ENCODE measurements at regions not wholly inside any gene's neighbourhood (a gene's known extent, or its start where the extent isn't known, plus 50 kb on each side); places are given as distances from the start of the nearest gene placed in this dataset.

- Histone ChIP-seq H3K27me3 (ENCODE audit: insufficient read depth, low read length) (no peaks in the 10 kb centered on the region), H2AFZ (ENCODE audit: low read depth, low read length) (no peak overlapping the region), H3K9me3 (ENCODE audit: low read length) (no peaks in the 10 kb centered on the region), H3K4me3 (ENCODE audit: low read length) (no peak overlapping the region), H3K4me1 (ENCODE audit: insufficient read depth, low read length) (no peaks in the 10 kb centered on the region), H3K36me3 (ENCODE audit: insufficient read depth, low read length) (no peaks in the 10 kb centered on the region)
Observed at GRCh38 chr11:97237151-97237550, 847.3 kb downstream of the JRKL start.

- Histone ChIP-seq H3K4me1 (ENCODE audit: insufficient read depth, low read length) (no peaks in the 10 kb centered on the region), H3K36me3 (ENCODE audit: insufficient read depth, low read length) (no peaks in the 10 kb centered on the region), H3K9me3 (ENCODE audit: low read length) (no peaks in the 10 kb centered on the region), H2AFZ (ENCODE audit: low read depth, low read length) (no peak overlapping the region), H3K4me3 (ENCODE audit: low read length) (no peak overlapping the region), H3K27me3 (ENCODE audit: insufficient read depth, low read length) (no peaks in the 10 kb centered on the region)
Observed at GRCh38 chr11:97247601-97248000, 857.8 kb downstream of the JRKL start.

GRCh38 chr11:97254790-97255189 lies 865.0 kb downstream of the JRKL start:
- no peaks in the 10 kb centered on the region for H3K27me3 ChIP-seq (ENCODE audit: insufficient read depth, low read length)
- H3K36me3 ChIP-seq (ENCODE audit: insufficient read depth, low read length) = no peaks in the 10 kb centered on the region
- H2AFZ ChIP-seq (ENCODE audit: low read depth, low read length) = no peak overlapping the region
- no peaks in the 10 kb centered on the region for H3K4me1 ChIP-seq (ENCODE audit: insufficient read depth, low read length)
- H3K4me3 ChIP-seq (ENCODE audit: low read length) = no peak overlapping the region
- H3K9me3 ChIP-seq (ENCODE audit: low read length) = no peaks in the 10 kb centered on the region

- Histone ChIP-seq H3K4me3 (ENCODE audit: low read length) (no peak overlapping the region), H2AFZ (ENCODE audit: low read depth, low read length) (no peak overlapping the region), H3K36me3 (ENCODE audit: insufficient read depth, low read length) (no peaks in the 10 kb centered on the region), H3K9me3 (ENCODE audit: low read length) (no peaks in the 10 kb centered on the region), H3K27me3 (ENCODE audit: insufficient read depth, low read length) (no peaks in the 10 kb centered on the region), H3K4me1 (ENCODE audit: insufficient read depth, low read length) (no peaks in the 10 kb centered on the region)
Observed at GRCh38 chr11:97259434-97259833, 869.6 kb downstream of the JRKL start.

GRCh38 chr11:97259884-97260283 lies 870.1 kb downstream of the JRKL start:
- no peaks in the 10 kb centered on the region for H3K36me3 ChIP-seq (ENCODE audit: insufficient read depth, low read length)
- no peak overlapping the region for H2AFZ ChIP-seq (ENCODE audit: low read depth, low read length)
- H3K9me3 ChIP-seq (ENCODE audit: low read length) = no peaks in the 10 kb centered on the region
- no peaks in the 10 kb centered on the region for H3K4me1 ChIP-seq (ENCODE audit: insufficient read depth, low read length)
- H3K4me3 ChIP-seq (ENCODE audit: low read length) = no peak overlapping the region
- H3K27me3 ChIP-seq (ENCODE audit: insufficient read depth, low read length) = no peaks in the 10 kb centered on the region

- H3K36me3 ChIP-seq (ENCODE audit: insufficient read depth, low read length) = no peaks in the 10 kb centered on the region
- H3K9me3 ChIP-seq (ENCODE audit: low read length) = no peaks in the 10 kb centered on the region
- no peak overlapping the region for H3K4me3 ChIP-seq (ENCODE audit: low read length)
- no peaks in the 10 kb centered on the region for H3K4me1 ChIP-seq (ENCODE audit: insufficient read depth, low read length)
- no peak overlapping the region for H2AFZ ChIP-seq (ENCODE audit: low read depth, low read length)
- no peaks in the 10 kb centered on the region for H3K27me3 ChIP-seq (ENCODE audit: insufficient read depth, low read length)
Observed at GRCh38 chr11:97263183-97263858, 873.5 kb downstream of the JRKL start.

- H3K27me3 ChIP-seq (ENCODE audit: insufficient read depth, low read length) = no peaks in the 10 kb centered on the region
- H3K4me3 ChIP-seq (ENCODE audit: low read length) = no peak overlapping the region
- H3K4me1 ChIP-seq (ENCODE audit: insufficient read depth, low read length) = no peaks in the 10 kb centered on the region
- no peaks in the 10 kb centered on the region for H3K9me3 ChIP-seq (ENCODE audit: low read length)
- no peaks in the 10 kb centered on the region for H3K36me3 ChIP-seq (ENCODE audit: insufficient read depth, low read length)
- no peak overlapping the region for H2AFZ ChIP-seq (ENCODE audit: low read depth, low read length)
Observed at GRCh38 chr11:97269527-97269926, 879.7 kb downstream of the JRKL start.

- Histone ChIP-seq H3K36me3 (ENCODE audit: insufficient read depth, low read length) (no peaks in the 10 kb centered on the region), H2AFZ (ENCODE audit: low read depth, low read length) (no peak overlapping the region), H3K4me1 (ENCODE audit: insufficient read depth, low read length) (no peaks in the 10 kb centered on the region), H3K27me3 (ENCODE audit: insufficient read depth, low read length) (no peaks in the 10 kb centered on the region), H3K9me3 (ENCODE audit: low read length) (no peaks in the 10 kb centered on the region), H3K4me3 (ENCODE audit: low read length) (no peak overlapping the region)
Observed at GRCh38 chr11:97279341-97279740, 889.5 kb downstream of the JRKL start.

GRCh38 chr11:97280347-97280746 lies 890.5 kb downstream of the JRKL start:
- Histone ChIP-seq H3K36me3 (ENCODE audit: insufficient read depth, low read length) (no peaks in the 10 kb centered on the region), H2AFZ (ENCODE audit: low read depth, low read length) (no peak overlapping the region), H3K4me1 (ENCODE audit: insufficient read depth, low read length) (no peaks in the 10 kb centered on the region), H3K4me3 (ENCODE audit: low read length) (no peak overlapping the region), H3K27me3 (ENCODE audit: insufficient read depth, low read length) (no peaks in the 10 kb centered on the region), H3K9me3 (ENCODE audit: low read length) (no peaks in the 10 kb centered on the region)

- Histone ChIP-seq H3K27me3 (ENCODE audit: insufficient read depth, low read length) (no peaks in the 10 kb centered on the region), H3K4me1 (ENCODE audit: insufficient read depth, low read length) (no peaks in the 10 kb centered on the region), H3K4me3 (ENCODE audit: low read length) (no peak overlapping the region), H3K36me3 (ENCODE audit: insufficient read depth, low read length) (no peaks in the 10 kb centered on the region), H2AFZ (ENCODE audit: low read depth, low read length) (no peak overlapping the region), H3K9me3 (ENCODE audit: low read length) (no peaks in the 10 kb centered on the region)
Observed at GRCh38 chr11:97289823-97290222, 900.0 kb downstream of the JRKL start.

GRCh38 chr11:97290464-97291041 lies 900.7 kb downstream of the JRKL start:
- Histone ChIP-seq H3K36me3 (ENCODE audit: insufficient read depth, low read length) (no peaks in the 10 kb centered on the region), H2AFZ (ENCODE audit: low read depth, low read length) (no peak overlapping the region), H3K27me3 (ENCODE audit: insufficient read depth, low read length) (no peaks in the 10 kb centered on the region), H3K4me1 (ENCODE audit: insufficient read depth, low read length) (no peaks in the 10 kb centered on the region), H3K4me3 (ENCODE audit: low read length) (no peak overlapping the region), H3K9me3 (ENCODE audit: low read length) (no peaks in the 10 kb centered on the region)

GRCh38 chr11:97296301-97296700 lies 906.5 kb downstream of the JRKL start:
- no peaks in the 10 kb centered on the region for H3K4me1 ChIP-seq (ENCODE audit: insufficient read depth, low read length)
- H2AFZ ChIP-seq (ENCODE audit: low read depth, low read length) = no peak overlapping the region
- no peak overlapping the region for H3K4me3 ChIP-seq (ENCODE audit: low read length)
- no peaks in the 10 kb centered on the region for H3K36me3 ChIP-seq (ENCODE audit: insufficient read depth, low read length)
- H3K9me3 ChIP-seq (ENCODE audit: low read length) = no peaks in the 10 kb centered on the region
- H3K27me3 ChIP-seq (ENCODE audit: insufficient read depth, low read length) = no peaks in the 10 kb centered on the region

- Histone ChIP-seq H3K27me3 (ENCODE audit: insufficient read depth, low read length) (no peaks in the 10 kb centered on the region), H3K4me3 (ENCODE audit: low read length) (no peak overlapping the region), H3K9me3 (ENCODE audit: low read length) (no peaks in the 10 kb centered on the region), H3K36me3 (ENCODE audit: insufficient read depth, low read length) (no peaks in the 10 kb centered on the region), H3K4me1 (ENCODE audit: insufficient read depth, low read length) (no peaks in the 10 kb centered on the region), H2AFZ (ENCODE audit: low read depth, low read length) (no peak overlapping the region)
Observed at GRCh38 chr11:97309291-97309690, 919.5 kb downstream of the JRKL start.

- H2AFZ ChIP-seq (ENCODE audit: low read depth, low read length) = no peak overlapping the region
- no peaks in the 10 kb centered on the region for H3K36me3 ChIP-seq (ENCODE audit: insufficient read depth, low read length)
- no peaks in the 10 kb centered on the region for H3K27me3 ChIP-seq (ENCODE audit: insufficient read depth, low read length)
Observed at GRCh38 chr11:97325693-97326092, 935.9 kb downstream of the JRKL start.

More at GRCh38 chr11:97325693-97326092, 935.9 kb downstream of the JRKL start:
- no peak overlapping the region for H3K4me3 ChIP-seq (ENCODE audit: low read length)
- H3K9me3 ChIP-seq (ENCODE audit: low read length) = no peaks in the 10 kb centered on the region
- no peaks in the 10 kb centered on the region for H3K4me1 ChIP-seq (ENCODE audit: insufficient read depth, low read length)

Data from neuron (in vitro differentiated cells).